ENCODE measurements at regions not wholly inside any gene's neighbourhood (a gene's known extent, or its start where the extent isn't known, plus 50 kb on each side); places are given as distances from the start of the nearest gene placed in this dataset.

GRCh38 chr11:15745266-15745665, 611.1 kb downstream of the SOX6 start:
- no peak for DNase-seq

GRCh38 chr11:15747671-15748070, 608.7 kb downstream of the SOX6 start:
- no peak for DNase-seq

GRCh38 chr11:15748132-15748531, 608.2 kb downstream of the SOX6 start:
- no peak for DNase-seq

- DNase-seq, result no peak
Observed at GRCh38 chr11:15748741-15749140, 607.6 kb downstream of the SOX6 start.

- no peak for DNase-seq
Observed at GRCh38 chr11:15750535-15751308, 605.6 kb downstream of the SOX6 start.

GRCh38 chr11:15754221-15754620, 602.1 kb downstream of the SOX6 start:
- no peak for DNase-seq

- no peak for DNase-seq
Observed at GRCh38 chr11:15757048-15757698, 599.2 kb downstream of the SOX6 start.

GRCh38 chr11:15758857-15759465, 597.4 kb downstream of the SOX6 start:
- no peak for DNase-seq

- no peak for DNase-seq
Observed at GRCh38 chr11:15761235-15761634, 595.1 kb downstream of the SOX6 start.

GRCh38 chr11:15764326-15764725, 592.0 kb downstream of the SOX6 start:
- DNase-seq, result peak; percentile 5

GRCh38 chr11:15764948-15765347, 591.4 kb downstream of the SOX6 start:
- no peak for DNase-seq

- DNase-seq, result peak; percentile 7
Observed at GRCh38 chr11:15765530-15765929, 590.8 kb downstream of the SOX6 start.

GRCh38 chr11:15768321-15768720, 588.0 kb downstream of the SOX6 start:
- DNase-seq, result no peak

GRCh38 chr11:15769203-15769602, 587.1 kb downstream of the SOX6 start:
- no peak for DNase-seq

GRCh38 chr11:15770798-15771414, 585.4 kb downstream of the SOX6 start:
- peak; percentile 61 for DNase-seq

GRCh38 chr11:15772547-15772946, 583.8 kb downstream of the SOX6 start:
- DNase-seq, result no peak

GRCh38 chr11:15772981-15773380, 583.4 kb downstream of the SOX6 start:
- DNase-seq, result no peak

- no peak for DNase-seq
Observed at GRCh38 chr11:15773476-15774387, 582.6 kb downstream of the SOX6 start.

- DNase-seq, result no peak
Observed at GRCh38 chr11:15774388-15774939, 581.9 kb downstream of the SOX6 start.

- DNase-seq, result peak; percentile 6
Observed at GRCh38 chr11:15775015-15775541, 581.3 kb downstream of the SOX6 start.

GRCh38 chr11:15775797-15776196, 580.5 kb downstream of the SOX6 start:
- DNase-seq, result no peak

GRCh38 chr11:15776366-15776765, 580.0 kb downstream of the SOX6 start:
- no peak for DNase-seq
